ENCODE measurements at regions not wholly inside any gene's neighbourhood (a gene's known extent, or its start where the extent isn't known, plus 50 kb on each side); places are given as distances from the start of the nearest gene placed in this dataset.

DNA sequence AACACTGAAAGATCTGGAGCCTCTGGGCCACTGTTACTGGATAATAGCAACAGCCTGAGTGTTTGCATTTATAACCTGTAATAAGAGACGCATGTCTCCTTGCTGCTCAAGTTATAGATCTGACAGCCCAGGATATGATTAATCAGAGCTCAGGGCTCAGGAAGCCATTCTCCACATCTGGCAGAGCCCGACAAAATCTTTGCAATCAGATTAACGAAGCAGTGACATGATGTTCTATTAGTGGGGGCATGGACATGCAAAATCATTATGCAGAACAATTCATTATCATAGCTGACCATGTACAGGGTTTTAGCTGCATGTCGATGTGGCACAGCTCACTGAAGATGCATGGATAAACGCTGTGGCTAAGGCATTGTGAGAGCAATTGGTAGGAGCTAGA lies 730.3 kb downstream of the ZNF385D start:
- H3K9me2 ChIP-seq (replicated peaks; ENCODE audit: low read depth, low read length) = no peaks in the 10 kb centered on the region
- H3F3A ChIP-seq (ENCODE audit: low read depth) = no peaks in the 10 kb centered on the region
- H3K9me3 ChIP-seq (ENCODE audit: insufficient read depth, low read depth, low read length) = no peaks in the 10 kb centered on the region
- H3K4me1 ChIP-seq (ENCODE audit: insufficient read depth, low read length, poor library complexity, severe bottlenecking) = no peaks in the 10 kb centered on the region
- no peak overlapping the region for H3K4me3 ChIP-seq (ENCODE audit: low read length, poor library complexity, severe bottlenecking)
- no peaks in the 10 kb centered on the region for H4K20me1 ChIP-seq (ENCODE audit: insufficient read depth, low read length, poor library complexity, severe bottlenecking)
- TF ChIP-seq, protein P1, sequence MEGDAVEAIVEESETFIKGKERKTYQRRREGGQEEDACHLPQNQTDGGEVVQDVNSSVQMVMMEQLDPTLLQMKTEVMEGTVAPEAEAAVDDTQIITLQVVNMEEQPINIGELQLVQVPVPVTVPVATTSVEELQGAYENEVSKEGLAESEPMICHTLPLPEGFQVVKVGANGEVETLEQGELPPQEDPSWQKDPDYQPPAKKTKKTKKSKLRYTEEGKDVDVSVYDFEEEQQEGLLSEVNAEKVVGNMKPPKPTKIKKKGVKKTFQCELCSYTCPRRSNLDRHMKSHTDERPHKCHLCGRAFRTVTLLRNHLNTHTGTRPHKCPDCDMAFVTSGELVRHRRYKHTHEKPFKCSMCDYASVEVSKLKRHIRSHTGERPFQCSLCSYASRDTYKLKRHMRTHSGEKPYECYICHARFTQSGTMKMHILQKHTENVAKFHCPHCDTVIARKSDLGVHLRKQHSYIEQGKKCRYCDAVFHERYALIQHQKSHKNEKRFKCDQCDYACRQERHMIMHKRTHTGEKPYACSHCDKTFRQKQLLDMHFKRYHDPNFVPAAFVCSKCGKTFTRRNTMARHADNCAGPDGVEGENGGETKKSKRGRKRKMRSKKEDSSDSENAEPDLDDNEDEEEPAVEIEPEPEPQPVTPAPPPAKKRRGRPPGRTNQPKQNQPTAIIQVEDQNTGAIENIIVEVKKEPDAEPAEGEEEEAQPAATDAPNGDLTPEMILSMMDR (conservative IDR thresholded peaks at IDR 0.05; ENCODE audit: low read length) = no peak
- no peak for TF ChIP-seq EZH2phosphoT487 (IDR thresholded peaks at IDR 0.05; ENCODE audit: borderline replicate concordance)
- no peak overlapping the region for H3K4me2 ChIP-seq (ENCODE audit: low read depth, low read length, poor library complexity, severe bottlenecking)
- no peaks in the 10 kb centered on the region for H3K79me2 ChIP-seq (ENCODE audit: insufficient read depth, low read length)
- H3K9ac ChIP-seq (ENCODE audit: low read depth, low read length, poor library complexity, severe bottlenecking) = no peak overlapping the region
- no peaks in the 10 kb centered on the region for H3K36me3 ChIP-seq (ENCODE audit: insufficient read depth, low read length)
- H3K27me3 ChIP-seq (ENCODE audit: insufficient read depth, low read length, poor library complexity, severe bottlenecking) = no peaks in the 10 kb centered on the region
- H2AFZ ChIP-seq (ENCODE audit: low read length) = no peak overlapping the region

DNA sequence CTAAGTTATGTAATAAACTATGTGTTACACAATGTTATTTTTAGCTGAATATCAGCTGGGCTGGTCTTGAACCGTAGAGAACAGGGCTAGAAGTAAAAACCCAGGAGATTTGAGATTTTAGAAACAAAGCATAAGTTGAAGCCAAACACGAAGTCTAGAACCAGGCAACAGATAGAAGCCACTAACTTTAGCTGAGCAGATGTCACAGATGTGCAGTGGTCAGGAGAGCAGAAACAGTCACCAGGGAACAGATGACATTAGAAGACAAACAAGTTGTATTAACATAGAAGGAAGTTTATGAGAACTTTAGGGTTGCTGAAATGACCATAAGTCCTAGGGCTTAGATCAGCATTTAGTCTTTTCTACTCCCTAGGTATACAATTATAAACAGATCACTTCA lies 731.0 kb downstream of the ZNF385D start:
- Histone ChIP-seq H3K4me1 (ENCODE audit: insufficient read depth, low read length, poor library complexity, severe bottlenecking) (no peaks in the 10 kb centered on the region), H3F3A (ENCODE audit: low read depth) (no peaks in the 10 kb centered on the region), H3K27me3 (ENCODE audit: insufficient read depth, low read length, poor library complexity, severe bottlenecking) (no peaks in the 10 kb centered on the region), H3K4me2 (ENCODE audit: low read depth, low read length, poor library complexity, severe bottlenecking) (no peak overlapping the region), H3K79me2 (ENCODE audit: insufficient read depth, low read length) (no peaks in the 10 kb centered on the region), H3K36me3 (ENCODE audit: insufficient read depth, low read length) (no peaks in the 10 kb centered on the region), H4K20me1 (ENCODE audit: insufficient read depth, low read length, poor library complexity, severe bottlenecking) (no peaks in the 10 kb centered on the region), H3K9me3 (ENCODE audit: insufficient read depth, low read depth, low read length) (no peaks in the 10 kb centered on the region), H3K9ac (ENCODE audit: low read depth, low read length, poor library complexity, severe bottlenecking) (no peak overlapping the region), H3K4me3 (ENCODE audit: low read length, poor library complexity, severe bottlenecking) (no peak overlapping the region), H3K9me2 (replicated peaks; ENCODE audit: low read depth, low read length) (no peaks in the 10 kb centered on the region), H2AFZ (ENCODE audit: low read length) (no peak overlapping the region)
- no peak for TF ChIP-seq EZH2phosphoT487 (IDR thresholded peaks at IDR 0.05; ENCODE audit: borderline replicate concordance)
- TF ChIP-seq, protein P1 (conservative IDR thresholded peaks at IDR 0.05; ENCODE audit: low read length) = no peak

DNA sequence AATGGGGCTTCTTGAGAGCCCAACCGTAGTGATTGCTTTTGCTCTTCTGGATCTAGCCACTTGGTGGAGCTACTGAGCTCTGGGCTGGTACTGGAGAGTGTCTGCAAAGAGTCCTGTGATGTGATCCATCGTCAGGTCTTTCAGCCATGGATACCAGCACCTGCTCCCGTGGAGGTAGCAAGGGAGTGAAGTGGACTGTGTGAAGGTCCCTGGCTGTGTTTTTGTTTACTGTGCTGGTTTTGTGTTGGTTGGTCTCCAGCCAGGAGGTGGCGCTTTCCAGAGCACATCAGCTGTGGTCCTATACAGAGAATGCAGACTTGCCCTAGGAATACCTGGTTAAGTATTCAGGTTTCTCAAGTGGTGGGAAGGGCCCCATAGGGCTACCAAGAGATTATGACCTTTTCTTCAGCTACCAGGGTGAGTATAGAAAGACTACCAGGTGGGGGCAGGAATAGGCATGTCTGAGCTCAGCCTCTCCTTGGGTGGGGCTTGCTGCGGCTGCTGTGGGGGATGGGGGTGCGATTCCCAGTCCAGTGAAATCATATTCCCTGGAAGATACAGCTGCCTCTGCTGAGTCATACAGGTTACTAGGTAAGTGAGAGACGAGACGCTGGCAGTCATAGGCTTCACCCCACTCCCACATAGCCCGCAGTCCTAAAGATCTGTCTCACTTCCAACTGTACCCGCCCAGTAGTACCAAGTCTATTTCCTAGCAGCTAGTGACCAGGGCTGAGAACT lies 733.7 kb downstream of the ZNF385D start:
- Histone ChIP-seq H3K36me3 (ENCODE audit: insufficient read depth, low read length) (no peaks in the 10 kb centered on the region), H3F3A (ENCODE audit: low read depth) (no peaks in the 10 kb centered on the region), H3K9ac (ENCODE audit: low read depth, low read length, poor library complexity, severe bottlenecking) (no peak overlapping the region), H2AFZ (ENCODE audit: low read length) (no peak overlapping the region), H3K27me3 (ENCODE audit: insufficient read depth, low read length, poor library complexity, severe bottlenecking) (no peaks in the 10 kb centered on the region), H3K4me3 (ENCODE audit: low read length, poor library complexity, severe bottlenecking) (no peak overlapping the region), H4K20me1 (ENCODE audit: insufficient read depth, low read length, poor library complexity, severe bottlenecking) (no peaks in the 10 kb centered on the region), H3K9me2 (replicated peaks; ENCODE audit: low read depth, low read length) (no peaks in the 10 kb centered on the region), H3K79me2 (ENCODE audit: insufficient read depth, low read length) (no peaks in the 10 kb centered on the region), H3K4me1 (ENCODE audit: insufficient read depth, low read length, poor library complexity, severe bottlenecking) (no peaks in the 10 kb centered on the region), H3K4me2 (ENCODE audit: low read depth, low read length, poor library complexity, severe bottlenecking) (no peak overlapping the region), H3K9me3 (ENCODE audit: insufficient read depth, low read depth, low read length) (no peaks in the 10 kb centered on the region)
- TF ChIP-seq, protein P1 (conservative IDR thresholded peaks at IDR 0.05; ENCODE audit: low read length) = peak; percentile 71
- TF ChIP-seq EZH2phosphoT487 (IDR thresholded peaks at IDR 0.05; ENCODE audit: borderline replicate concordance) = no peak

All from Loucy (cell line).